ENCODE measurements at regions not wholly inside any gene's neighbourhood (a gene's known extent, or its start where the extent isn't known, plus 50 kb on each side); places are given as distances from the start of the nearest gene placed in this dataset.

DNA sequence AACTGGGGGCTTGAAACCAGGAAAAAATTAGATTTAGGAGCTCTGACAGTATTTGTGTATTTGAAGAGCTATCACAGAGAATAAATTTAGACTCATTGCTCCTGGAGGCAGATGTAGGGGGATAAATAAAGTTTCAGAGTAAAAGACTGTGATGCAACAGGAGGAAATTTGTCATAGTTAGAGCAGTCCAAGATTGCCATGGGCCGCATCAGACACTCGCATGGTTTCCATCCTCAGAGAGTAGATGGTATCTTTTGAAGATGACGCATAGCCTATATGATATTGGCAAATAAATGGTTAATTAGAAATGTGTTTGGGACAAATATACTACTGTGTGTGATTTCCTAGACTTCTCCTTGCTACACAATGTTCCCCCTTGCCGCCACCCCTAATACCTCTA, 170.5 kb downstream of the FTCDNL1 start (continued):
- TF ChIP-seq, protein P1, sequence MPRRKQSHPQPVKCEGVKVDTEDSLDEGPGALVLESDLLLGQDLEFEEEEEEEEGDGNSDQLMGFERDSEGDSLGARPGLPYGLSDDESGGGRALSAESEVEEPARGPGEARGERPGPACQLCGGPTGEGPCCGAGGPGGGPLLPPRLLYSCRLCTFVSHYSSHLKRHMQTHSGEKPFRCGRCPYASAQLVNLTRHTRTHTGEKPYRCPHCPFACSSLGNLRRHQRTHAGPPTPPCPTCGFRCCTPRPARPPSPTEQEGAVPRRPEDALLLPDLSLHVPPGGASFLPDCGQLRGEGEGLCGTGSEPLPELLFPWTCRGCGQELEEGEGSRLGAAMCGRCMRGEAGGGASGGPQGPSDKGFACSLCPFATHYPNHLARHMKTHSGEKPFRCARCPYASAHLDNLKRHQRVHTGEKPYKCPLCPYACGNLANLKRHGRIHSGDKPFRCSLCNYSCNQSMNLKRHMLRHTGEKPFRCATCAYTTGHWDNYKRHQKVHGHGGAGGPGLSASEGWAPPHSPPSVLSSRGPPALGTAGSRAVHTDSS (CRISPR knock-in tag; conservative IDR thresholded peaks at IDR 0.05) = no peak

- H3K79me2 ChIP-seq (ENCODE audit: insufficient read depth, low read length) = no peaks in the 10 kb centered on the region
- no peak overlapping the region for H3K4me3 ChIP-seq (replicated peaks in 1 of 3; ENCODE audit: insufficient read depth in 1 of 3, low read depth in 2 of 3, low read length in 3 of 3)
- in situ Hi-C loops (cut with HindIII; ENCODE audit: extremely low pct_ligation_motif_present, low pct_unique_long_range_greater_than_20kb) (no loop called here), intact Hi-C loops (cut with micrococcal nuclease; ENCODE audit: unreplicated experiment) (no loop called here)
- H3K27me3 ChIP-seq (ENCODE audit: control insufficient read depth in 1 of 2, insufficient read depth in 2 of 2, low read length in 2 of 2) = no peaks in the 10 kb centered on the region
- no peak for ATAC-seq
- 66% methylated on average over 1 of the region's 1 CpG for WGBS (ENCODE audit: low lambda C conversion rate)
- H3K4me1 ChIP-seq (ENCODE audit: insufficient read depth, low read length) = 0 out of 2 replicates have a peak, but pooled peaks cover 5% of the 10 kb centered on the region
- ChIA-PET POLR2A (no interaction called here), CTCF (ENCODE audit: low intra/inter-chr PET ratio, low total read pairs) (no interaction called here)
- TF ChIP-seq, protein P2, sequence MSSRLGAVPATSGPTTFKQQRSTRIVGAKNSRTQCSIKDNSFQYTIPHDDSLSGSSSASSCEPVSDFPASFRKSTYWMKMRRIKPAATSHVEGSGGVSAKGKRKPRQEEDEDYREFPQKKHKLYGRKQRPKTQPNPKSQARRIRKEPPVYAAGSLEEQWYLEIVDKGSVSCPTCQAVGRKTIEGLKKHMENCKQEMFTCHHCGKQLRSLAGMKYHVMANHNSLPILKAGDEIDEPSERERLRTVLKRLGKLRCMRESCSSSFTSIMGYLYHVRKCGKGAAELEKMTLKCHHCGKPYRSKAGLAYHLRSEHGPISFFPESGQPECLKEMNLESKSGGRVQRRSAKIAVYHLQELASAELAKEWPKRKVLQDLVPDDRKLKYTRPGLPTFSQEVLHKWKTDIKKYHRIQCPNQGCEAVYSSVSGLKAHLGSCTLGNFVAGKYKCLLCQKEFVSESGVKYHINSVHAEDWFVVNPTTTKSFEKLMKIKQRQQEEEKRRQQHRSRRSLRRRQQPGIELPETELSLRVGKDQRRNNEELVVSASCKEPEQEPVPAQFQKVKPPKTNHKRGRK (CRISPR knock-in tag; IDR thresholded peaks at IDR 0.05) = no peak
- no peak for TF ChIP-seq ZNF333 (CRISPR knock-in tag; IDR thresholded peaks at IDR 0.05; ENCODE audit: borderline replicate concordance)
- TF ChIP-seq, protein P3, sequence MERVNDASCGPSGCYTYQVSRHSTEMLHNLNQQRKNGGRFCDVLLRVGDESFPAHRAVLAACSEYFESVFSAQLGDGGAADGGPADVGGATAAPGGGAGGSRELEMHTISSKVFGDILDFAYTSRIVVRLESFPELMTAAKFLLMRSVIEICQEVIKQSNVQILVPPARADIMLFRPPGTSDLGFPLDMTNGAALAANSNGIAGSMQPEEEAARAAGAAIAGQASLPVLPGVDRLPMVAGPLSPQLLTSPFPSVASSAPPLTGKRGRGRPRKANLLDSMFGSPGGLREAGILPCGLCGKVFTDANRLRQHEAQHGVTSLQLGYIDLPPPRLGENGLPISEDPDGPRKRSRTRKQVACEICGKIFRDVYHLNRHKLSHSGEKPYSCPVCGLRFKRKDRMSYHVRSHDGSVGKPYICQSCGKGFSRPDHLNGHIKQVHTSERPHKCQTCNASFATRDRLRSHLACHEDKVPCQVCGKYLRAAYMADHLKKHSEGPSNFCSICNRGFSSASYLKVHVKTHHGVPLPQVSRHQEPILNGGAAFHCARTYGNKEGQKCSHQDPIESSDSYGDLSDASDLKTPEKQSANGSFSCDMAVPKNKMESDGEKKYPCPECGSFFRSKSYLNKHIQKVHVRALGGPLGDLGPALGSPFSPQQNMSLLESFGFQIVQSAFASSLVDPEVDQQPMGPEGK (CRISPR knock-in tag; IDR thresholded peaks at IDR 0.05) = no peak
- no peak for DNase-seq (ENCODE audit: low spot score)
- no peaks in the 10 kb centered on the region for H3K9me3 ChIP-seq (ENCODE audit: low read length)
- no peak overlapping the region for H3K9ac ChIP-seq (ENCODE audit: insufficient read depth, low read depth, low read length)
- H3K4me2 ChIP-seq (ENCODE audit: low read depth, low read length) = no peak overlapping the region
- no peak overlapping the region for H3K27ac ChIP-seq (ENCODE audit: extremely low read length, insufficient read depth, low read length)
- no peak overlapping the region for H2AFZ ChIP-seq (ENCODE audit: low read length)
- no peak for FAIRE-seq
- H4K20me1 ChIP-seq (ENCODE audit: insufficient read depth, low read length) = no peaks in the 10 kb centered on the region
- H3K36me3 ChIP-seq (replicated peaks in 1 of 2; ENCODE audit: control insufficient read depth in 1 of 2, insufficient read depth in 2 of 2, low read length in 2 of 2) = no peaks in the 10 kb centered on the region
- BruUV-seq (replicated peaks) = no TSS peak
Measured at GRCh38 chr2:199679883-199680282, 171.1 kb downstream of the FTCDNL1 start.
